Cerebellar cortex (tissue), 1 donor: ENCODE measurements at regions not wholly inside any gene's neighbourhood (a gene's known extent, or its start where the extent isn't known, plus 50 kb on each side); places are given as distances from the start of the nearest gene placed in this dataset.
"Not testable (repeated sequence)": the region's sequence is repeated elsewhere in the genome, so short reads cannot be mapped to it uniquely, and the experiment has no call there.

ENCODE experiments used
- DNase-seq: peaks from one replicate; pipeline ENCODE4 v3.0.0-alpha.2; 2015; ENCODE audit warnings: low spot score

- no peak for DNase-seq
Measured at GRCh38 chr5:111942661-111943401, 185.8 kb upstream of the NREP start.

GRCh38 chr5:111942201-111942600 is 185.2 kb upstream of the NREP start:
- DNase-seq = no peak

GRCh38 chr5:111937094-111937493 is 180.1 kb upstream of the NREP start:
- no peak for DNase-seq

- DNase-seq = no peak
Measured at GRCh38 chr5:111935835-111936234, 178.8 kb upstream of the NREP start.

- no peak for DNase-seq
Measured at GRCh38 chr5:111935009-111935408, 178.0 kb upstream of the NREP start.

GRCh38 chr5:111934511-111934910 is 177.5 kb upstream of the NREP start:
- DNase-seq = no peak

GRCh38 chr5:111933086-111933485 is 176.1 kb upstream of the NREP start:
- DNase-seq = no peak

GRCh38 chr5:111932628-111933027 is 175.6 kb upstream of the NREP start:
- DNase-seq = no peak

- DNase-seq = no peak
Measured at GRCh38 chr5:111932199-111932598, 175.2 kb upstream of the NREP start.

- no peak for DNase-seq
Measured at GRCh38 chr5:111931655-111932054, 174.7 kb upstream of the NREP start.

GRCh38 chr5:111930905-111931461 is 174.0 kb upstream of the NREP start:
- DNase-seq = no peak

GRCh38 chr5:111930449-111930848 is 173.5 kb upstream of the NREP start:
- no peak for DNase-seq

GRCh38 chr5:111929867-111930266 is 172.9 kb upstream of the NREP start:
- no peak for DNase-seq

GRCh38 chr5:111929261-111929660 is 172.3 kb upstream of the NREP start:
- DNase-seq = no peak

- DNase-seq = no peak
Measured at GRCh38 chr5:111928511-111928910, 171.5 kb upstream of the NREP start.

GRCh38 chr5:111927191-111927590 is 170.2 kb upstream of the NREP start:
- DNase-seq = no peak

GRCh38 chr5:111926026-111926425 is 169.0 kb upstream of the NREP start:
- no peak for DNase-seq

- peak; percentile 93 for DNase-seq
Measured at GRCh38 chr5:111922344-111922743, 165.3 kb upstream of the NREP start.

- not testable (repeated sequence) for DNase-seq
Measured at GRCh38 chr5:111921691-111922090, 164.7 kb upstream of the NREP start.

- no peak for DNase-seq
Measured at GRCh38 chr5:111914966-111915636, 158.1 kb upstream of the NREP start.

- DNase-seq = no peak
Measured at GRCh38 chr5:111902436-111902835, 145.4 kb upstream of the NREP start.

GRCh38 chr5:111901296-111901695 is 144.3 kb upstream of the NREP start:
- DNase-seq = no peak

- DNase-seq = no peak
Measured at GRCh38 chr5:111892949-111893348, 136.0 kb upstream of the NREP start.
